T-helper 2 cell treated with Interferon-gamma antibody and Interleukin-4, amounts not matched to agents 100 ng/mL and 5 ng/mL, for 36 hours (primary cell): ENCODE measurements at regions not wholly inside any gene's neighbourhood (a gene's known extent, or its start where the extent isn't known, plus 50 kb on each side); places are given as distances from the start of the nearest gene placed in this dataset.

Experiments used
- intact Hi-C: fragments of 100-400 bp; cut with micrococcal nuclease; formaldehyde crosslinking; loops from one replicate; pipeline ENCODE4 v1.15.1; 2023

GRCh38 chr3:152710549-152710948 is 124.4 kb upstream of the P2RY1 start:
- intact Hi-C loops = no loop called here

DNA sequence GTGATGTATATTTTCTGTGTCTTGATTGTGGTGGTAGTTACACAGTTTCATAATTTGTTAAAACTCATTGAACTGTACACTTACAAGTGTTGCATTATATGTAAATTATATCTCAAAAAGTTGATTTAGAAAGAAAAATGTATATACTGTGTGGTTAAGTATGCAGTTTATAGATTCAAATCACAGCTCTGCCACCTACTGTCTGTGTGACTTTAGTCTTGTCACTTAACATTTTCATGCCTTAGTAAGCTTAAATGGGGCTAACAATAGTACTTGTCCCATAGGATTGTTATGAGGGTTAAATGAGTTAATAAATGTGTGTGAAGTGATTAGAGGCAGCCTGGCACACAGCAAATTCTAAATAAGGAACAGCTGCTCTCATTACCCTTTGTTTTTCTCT is 120.9 kb upstream of the P2RY1 start:
- intact Hi-C loops = no loop called here

GRCh38 chr3:152714507-152714906 is 120.4 kb upstream of the P2RY1 start:
- intact Hi-C loops = no loop called here

GRCh38 chr3:152717252-152717651 is 117.7 kb upstream of the P2RY1 start:
- intact Hi-C loops = no loop called here

- intact Hi-C loops = no loop called here
Measured at GRCh38 chr3:152718810-152719209, 116.1 kb upstream of the P2RY1 start.

DNA sequence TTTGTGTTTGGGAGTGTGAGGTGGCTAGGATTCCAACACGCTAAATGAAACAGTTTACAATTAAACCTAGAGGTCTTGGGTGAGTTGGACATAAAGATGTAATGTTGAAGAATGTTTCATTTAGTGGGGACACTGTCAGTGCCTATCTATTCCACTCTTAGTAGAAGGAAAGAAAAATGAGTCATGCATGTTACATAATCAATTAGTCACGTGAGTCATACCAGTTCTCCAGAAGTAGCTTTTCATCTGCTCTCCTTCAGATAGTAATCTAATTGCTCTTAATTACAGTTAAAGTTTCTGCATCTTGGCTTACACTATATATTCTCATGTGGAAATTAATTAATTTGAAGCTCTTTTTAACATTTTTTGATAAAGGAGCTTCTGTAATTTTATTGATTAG is 115.7 kb upstream of the P2RY1 start:
- intact Hi-C loops = no loop called here

DNA sequence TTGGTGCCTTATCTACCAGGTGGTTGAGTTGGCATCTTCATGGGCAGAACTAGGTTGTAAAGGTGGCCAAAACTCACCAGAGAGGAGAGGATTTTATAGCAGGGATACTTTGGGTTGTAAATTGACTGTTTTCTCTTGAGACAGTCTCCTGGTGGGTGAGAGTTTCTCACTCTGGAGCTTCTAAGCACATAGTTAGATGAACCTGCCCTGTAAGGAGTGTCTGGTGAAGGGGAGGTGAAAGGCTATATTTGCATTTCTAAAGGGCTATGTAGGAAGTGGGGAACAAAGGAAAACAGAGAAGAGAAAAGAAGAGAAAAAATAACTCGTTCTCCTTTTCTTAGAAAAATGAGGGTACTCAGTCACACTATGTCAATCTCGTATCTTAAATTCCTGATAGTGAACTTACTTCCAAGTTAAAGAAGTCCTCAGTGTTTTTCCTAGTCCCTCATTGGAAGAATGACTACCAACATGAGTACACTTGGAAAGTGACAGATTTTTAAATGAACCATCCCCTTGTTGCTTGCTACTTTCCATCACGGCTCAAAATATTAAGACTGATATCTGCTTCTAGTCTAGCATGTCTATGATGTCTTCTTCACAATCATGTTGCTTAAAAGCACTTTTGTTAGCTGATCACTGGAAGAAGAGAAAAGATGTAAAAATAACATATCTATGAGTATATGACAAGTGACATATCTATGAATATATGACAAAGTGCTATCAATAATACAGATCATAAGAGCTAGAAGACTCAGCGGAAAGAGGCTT is 113.8 kb upstream of the P2RY1 start:
- intact Hi-C loops = no loop called here

DNA sequence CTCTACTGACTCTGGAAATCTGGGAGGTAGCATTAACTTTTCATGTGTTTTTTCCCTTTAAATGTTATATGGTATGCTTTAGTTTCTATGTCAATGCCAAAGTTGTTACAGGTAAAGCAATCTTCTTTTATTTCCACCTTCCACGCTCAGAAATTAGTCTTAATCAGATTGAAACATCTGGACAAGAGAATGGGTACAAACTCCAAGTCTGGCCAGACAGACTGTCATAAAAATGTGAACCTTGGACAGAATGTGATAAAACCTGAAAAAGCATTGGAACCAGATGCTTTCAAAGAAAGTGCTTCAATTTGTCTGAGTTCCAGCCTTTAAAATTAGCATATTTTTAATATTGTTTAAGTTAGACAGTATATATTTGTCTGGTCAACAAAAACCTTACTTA is 110.7 kb upstream of the P2RY1 start:
- intact Hi-C loops = no loop called here

GRCh38 chr3:152728231-152728980 is 106.5 kb upstream of the P2RY1 start:
- intact Hi-C loops = no loop called here

DNA sequence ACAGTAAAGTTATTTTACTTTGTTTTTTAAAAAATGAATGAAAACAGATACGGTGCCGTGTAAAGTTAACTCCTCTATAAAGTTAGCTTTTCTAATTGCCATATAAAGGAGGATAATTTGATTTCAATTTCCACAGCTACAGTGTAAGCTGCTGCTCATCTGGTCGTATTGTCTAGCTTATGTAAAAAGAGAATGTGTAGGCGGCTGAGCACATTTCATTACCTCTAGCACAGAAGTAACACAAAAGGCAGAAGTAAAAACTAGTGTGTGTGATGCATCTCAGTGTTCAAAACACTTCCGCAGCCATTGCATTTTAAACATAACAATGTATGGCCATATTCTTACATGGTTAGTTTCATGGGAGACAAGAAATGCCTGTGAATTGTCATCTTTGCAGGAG is 105.0 kb upstream of the P2RY1 start:
- intact Hi-C loops = no loop called here

- intact Hi-C loops = no loop called here
Measured at GRCh38 chr3:152731511-152731910, 103.4 kb upstream of the P2RY1 start.

GRCh38 chr3:152733584-152734119 is 101.3 kb upstream of the P2RY1 start:
- intact Hi-C loops = no loop called here

DNA sequence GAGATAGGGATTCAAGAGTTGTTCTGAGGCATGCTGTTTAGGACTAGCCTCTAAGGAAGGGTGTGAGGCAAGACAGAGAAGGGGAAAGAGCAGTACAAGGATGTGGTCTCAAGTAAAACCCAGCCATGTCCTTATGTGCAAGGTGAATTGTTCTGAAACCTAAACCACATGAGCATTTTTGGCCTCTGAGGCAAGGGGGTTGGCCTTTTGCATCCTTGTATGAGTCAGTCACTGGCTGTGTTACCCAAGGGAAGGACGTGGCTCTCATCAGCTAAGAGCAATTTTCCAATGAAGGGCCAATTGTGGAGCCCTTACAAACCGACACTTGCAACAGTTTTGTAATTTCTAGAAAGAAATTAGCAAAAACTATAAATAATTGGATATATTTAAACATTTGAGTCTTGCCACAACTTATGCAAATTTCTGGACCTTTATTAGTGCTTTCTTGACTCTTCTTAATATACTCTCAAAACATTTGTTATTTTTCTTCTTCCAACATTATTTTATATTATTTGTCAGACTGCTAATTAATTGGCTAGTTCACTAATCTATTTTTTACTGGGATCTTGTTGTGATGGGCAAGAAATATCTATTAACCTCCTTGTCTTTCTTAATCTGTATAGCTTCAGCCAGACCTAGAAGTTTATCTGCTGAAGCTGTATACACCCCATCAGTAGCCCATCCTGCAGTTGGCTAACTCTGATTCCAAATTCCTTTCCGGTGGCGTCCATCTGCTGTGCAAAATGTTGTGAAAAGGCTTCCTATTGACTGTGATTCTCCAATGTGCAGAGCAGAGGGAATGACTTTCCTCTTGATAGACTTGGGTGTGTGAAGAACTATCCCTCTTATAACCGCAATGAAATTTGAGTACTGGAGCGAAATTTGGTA is 97.7 kb upstream of the P2RY1 start:
- intact Hi-C loops = no loop called here

- intact Hi-C loops = no loop called here
Measured at GRCh38 chr3:152738656-152739055, 96.3 kb upstream of the P2RY1 start.

DNA sequence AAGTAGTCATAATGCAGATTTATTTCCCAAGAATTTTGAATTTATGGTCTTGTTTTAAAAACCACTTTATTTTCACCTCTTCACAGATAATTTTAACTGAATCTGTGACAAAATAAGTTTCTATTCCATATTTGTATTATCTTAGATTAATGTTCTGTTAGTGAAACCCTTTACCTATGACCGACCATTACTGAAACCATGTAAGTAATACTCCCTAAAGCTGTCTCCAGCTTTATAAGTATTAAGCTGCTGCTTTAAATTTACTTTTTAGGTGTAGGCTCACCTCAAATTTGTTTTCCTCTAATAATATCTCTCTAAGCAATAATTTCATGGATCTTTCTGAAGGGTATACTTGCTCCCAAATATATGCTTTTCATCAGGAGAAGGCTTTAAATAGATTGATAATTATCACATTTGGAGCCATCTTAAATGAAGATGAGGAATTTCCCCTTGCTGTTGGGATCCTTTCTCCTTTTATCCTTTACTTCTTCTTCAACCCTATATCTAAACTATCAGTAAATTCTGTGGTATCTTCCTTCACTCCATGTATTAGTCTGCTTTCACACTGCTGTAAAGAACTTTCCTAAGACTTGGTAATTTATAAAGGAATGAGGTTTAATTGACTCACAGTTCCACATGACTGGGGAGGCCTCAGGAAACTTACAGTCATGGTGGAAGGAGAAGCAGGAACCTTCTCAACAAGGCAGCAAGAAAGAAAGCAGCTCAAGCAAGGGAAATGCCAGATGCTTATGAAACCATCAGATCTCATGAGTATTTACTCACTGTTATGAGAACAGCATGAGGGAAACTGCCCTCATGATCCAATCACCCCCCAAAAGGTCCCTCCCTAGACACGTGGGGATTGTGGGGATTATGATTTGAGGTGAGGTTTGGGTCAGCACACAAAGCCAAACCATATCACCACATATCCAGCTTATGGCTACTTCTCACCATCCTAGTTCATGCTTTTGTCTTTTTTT is 92.3 kb upstream of the P2RY1 start:
- intact Hi-C loops = no loop called here

GRCh38 chr3:152745646-152746045 is 89.3 kb upstream of the P2RY1 start:
- intact Hi-C loops = no loop called here

GRCh38 chr3:152754303-152754702 is 80.6 kb upstream of the P2RY1 start:
- intact Hi-C loops = no loop called here

GRCh38 chr3:152756807-152757206 is 78.1 kb upstream of the P2RY1 start:
- intact Hi-C loops = no loop called here

GRCh38 chr3:152760024-152760563 is 74.8 kb upstream of the P2RY1 start:
- intact Hi-C loops = no loop called here

- intact Hi-C loops = no loop called here
Measured at GRCh38 chr3:152760591-152760990, 74.3 kb upstream of the P2RY1 start.
